Heart left ventricle (tissue), 16 donors: ENCODE measurements at regions not wholly inside any gene's neighbourhood (a gene's known extent, or its start where the extent isn't known, plus 50 kb on each side); places are given as distances from the start of the nearest gene placed in this dataset.

Source experiments
- ATAC-seq, 4 donors: fragments of 200-7000 bp; cut with Tn5 transposase; one replicate each; pipeline ENCODE4 v1.9.1; 2020 to 2022; ENCODE audit warnings: moderate library complexity in 4 of 4, mild to moderate bottlenecking in 3 of 4, moderate number of reproducible peaks in 1 of 4
- DNase-seq, 5 donors: peaks; one replicate each; pipeline ENCODE4 v3.0.0-alpha.2; 2020
- H3K27ac ChIP-seq, 12 donors: fragments of 200-600 bp; sonication (generic) in 4 of 12; one replicate each; pipeline versions ENCODE4 v1.5.0 to v1.8.0; 2016 to 2022; ENCODE audit warnings: mild to moderate bottlenecking in 2 of 12
- H3K27me3 ChIP-seq, 9 donors: fragments of 200-600 bp; sonication (generic) in 2 of 9; one replicate each; pipeline versions ENCODE4 v1.5.1 to v1.8.0; 2016 to 2022; ENCODE audit warnings: mild to moderate bottlenecking in 3 of 9
- H3K36me3 ChIP-seq, 9 donors: fragments of 200-600 bp; sonication (generic) in 2 of 9; one replicate each; pipeline versions ENCODE4 v1.5.0 to v1.8.0; 2018 to 2022; ENCODE audit warnings: mild to moderate bottlenecking in 2 of 9
- H3K4me1 ChIP-seq, 12 donors: fragments of 200-600 bp; sonication (generic) in 4 of 12; one replicate each; pipeline versions ENCODE4 v1.5.0 to v1.8.0; 2016 to 2022; ENCODE audit warnings: mild to moderate bottlenecking in 3 of 12
- H3K4me3 ChIP-seq, 12 donors: fragments of 200-600 bp; sonication (generic) in 4 of 12; one replicate each; pipeline versions ENCODE4 v1.5.0 to v1.8.0; 2017 to 2022; ENCODE audit warnings: mild to moderate bottlenecking in 9 of 12, moderate library complexity in 4 of 12
- H3K9me3 ChIP-seq, 12 donors: fragments of 200-600 bp; sonication (generic) in 4 of 12; one replicate each; pipeline versions ENCODE4 v1.5.0 to v1.8.0; 2016 to 2022; ENCODE audit warnings: mild to moderate bottlenecking in 1 of 12
- POLR2A ChIP-seq, 2 donors: fragments of 450-650 bp; IDR thresholded peaks; one replicate each; pipeline ENCODE4 v1.6.1; 2017; ENCODE audit warnings: antibody characterized with exemption in 2 of 2, mild to moderate bottlenecking in 2 of 2, moderate library complexity in 2 of 2
- WGBS, 4 donors: extraction: QIAGEN DNeasy Blood & Tissue Kit in 2 of 4; methylation state at CpG; one replicate each; pipeline versions ENCODE4 v1.1.5 to v1.1.7; 2013 to 2018; 5-methylcytosine and 5-hydroxymethylcytosine counted together
- intact Hi-C, 10 donors: fragments of 100-400 bp; cut with DNase I; formaldehyde crosslinking; loops; one replicate each; pipeline versions ENCODE4 v1.11.1 to v1.14.2; 2022
- TF ChIP-seq, protein P1 (sequence below), 12 donors: fragments of 200-600 bp; sonication (generic) in 4 of 12; IDR thresholded peaks; one replicate each; pipeline versions ENCODE4 v1.5.0 to v1.8.0; 2018 to 2022; ENCODE audit warnings: antibody characterized with exemption in 12 of 12, mild to moderate bottlenecking in 5 of 12
- donor health status: ischemic (EF 13 %, LVEDD 7.1; RV severe dilation, severe dysfunction).
- donor health status: healthy with polysubstance abuse.
- donor health status: DM: no; HTN: yes; CAD: no.
- donor health status: DM: no; HTN: no; CAD: no.
- donor health status: ischemic (EF 25% LVEDD 6.9; RV normal size, moderate dysfunction).
- donor health status: ischemic (EF 25% LVEDD 5.7; RV mildly dilated, moderate dysfunction).
- donor health status: healthy.
- donor health status: DM: yes; HTN: yes; CAD: no.
- donor health status: ischemic (EF 35%, LVEDD 5.7; RV mildly dilated, moderate dysfunction).
- donor health status: nonischemic (EF 11% LVEDD 7.7; RV severe dilation, severe dysfunction).
- donor health status: DM: yes; HTN: yes; CAD: no.
- donor health status: PGD.
- donor health status: ischemic (EF 29% LVEDD 5.4; RV normal size, mild dysfunction).
- donor health status: nonischemic (EF 23%, LVEDD 6.1; RV moderate dilation, normal function).

DNA sequence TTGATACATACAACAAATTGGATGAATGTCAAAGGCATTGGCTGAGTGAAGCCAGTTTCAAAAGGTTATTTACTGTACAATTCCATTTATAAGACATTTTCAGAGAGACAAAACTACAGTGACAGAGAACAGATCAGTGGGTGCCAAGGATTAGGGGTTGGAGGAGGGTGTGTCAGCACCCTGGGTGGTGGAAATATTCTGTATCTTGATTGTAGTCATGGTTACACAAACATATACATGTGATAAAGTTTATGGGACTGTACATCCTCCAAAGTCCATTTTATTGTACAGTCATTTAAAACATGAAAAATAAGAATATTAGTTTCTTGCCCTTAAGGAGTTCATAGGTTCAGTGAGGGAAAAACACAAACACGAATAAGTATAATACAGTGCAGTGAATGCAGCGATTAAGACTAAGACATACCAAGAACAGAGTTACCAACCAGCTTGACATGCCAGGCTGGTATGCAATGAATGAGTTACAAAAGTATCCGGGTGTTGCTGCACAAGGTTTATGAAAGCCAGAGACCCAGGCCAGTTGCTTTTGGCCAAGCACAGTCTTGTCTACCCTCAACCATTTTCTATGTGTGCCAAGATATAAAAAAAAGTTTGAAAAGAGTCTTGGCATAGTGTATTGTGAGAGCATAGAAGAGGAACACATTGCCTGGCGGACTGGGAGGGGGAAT is 123.6 kb downstream of the MSL3 start:
- no peaks in the 10 kb centered on the region for H3K4me1 ChIP-seq
- WGBS, 4 donors: 56 to 80% (median 69%) methylated on average over 4 of the region's 4 CpGs
- intact Hi-C loops: no loop called here
- ATAC-seq (no peak), DNase-seq (no peak)
- TF ChIP-seq POLR2A (IDR thresholded peaks at IDR 0.05): no peak
- TF ChIP-seq, protein P1, sequence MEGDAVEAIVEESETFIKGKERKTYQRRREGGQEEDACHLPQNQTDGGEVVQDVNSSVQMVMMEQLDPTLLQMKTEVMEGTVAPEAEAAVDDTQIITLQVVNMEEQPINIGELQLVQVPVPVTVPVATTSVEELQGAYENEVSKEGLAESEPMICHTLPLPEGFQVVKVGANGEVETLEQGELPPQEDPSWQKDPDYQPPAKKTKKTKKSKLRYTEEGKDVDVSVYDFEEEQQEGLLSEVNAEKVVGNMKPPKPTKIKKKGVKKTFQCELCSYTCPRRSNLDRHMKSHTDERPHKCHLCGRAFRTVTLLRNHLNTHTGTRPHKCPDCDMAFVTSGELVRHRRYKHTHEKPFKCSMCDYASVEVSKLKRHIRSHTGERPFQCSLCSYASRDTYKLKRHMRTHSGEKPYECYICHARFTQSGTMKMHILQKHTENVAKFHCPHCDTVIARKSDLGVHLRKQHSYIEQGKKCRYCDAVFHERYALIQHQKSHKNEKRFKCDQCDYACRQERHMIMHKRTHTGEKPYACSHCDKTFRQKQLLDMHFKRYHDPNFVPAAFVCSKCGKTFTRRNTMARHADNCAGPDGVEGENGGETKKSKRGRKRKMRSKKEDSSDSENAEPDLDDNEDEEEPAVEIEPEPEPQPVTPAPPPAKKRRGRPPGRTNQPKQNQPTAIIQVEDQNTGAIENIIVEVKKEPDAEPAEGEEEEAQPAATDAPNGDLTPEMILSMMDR (IDR thresholded peaks at IDR 0.05): no peak
- no peaks in the 10 kb centered on the region for H3K9me3 ChIP-seq
- no peak overlapping the region for H3K4me3 ChIP-seq
- no peaks in the 10 kb centered on the region for H3K27me3 ChIP-seq
- no peaks in the 10 kb centered on the region for H3K36me3 ChIP-seq
- H3K27ac ChIP-seq: no peak overlapping the region

GRCh38 chrX:11886745-11887144 is 128.7 kb downstream of the MSL3 start:
- intact Hi-C loops: no loop called here
- no peak for TF ChIP-seq POLR2A (IDR thresholded peaks at IDR 0.05)
- TF ChIP-seq, protein P1 (IDR thresholded peaks at IDR 0.05): no peak
- H3K27ac ChIP-seq: no peak overlapping the region
- no peaks in the 10 kb centered on the region for H3K27me3 ChIP-seq
- DNase-seq: no peak
- H3K36me3 ChIP-seq: no peaks in the 10 kb centered on the region
- no peak for ATAC-seq
- H3K9me3 ChIP-seq: peaks cover 0 to 10% (median 0%) of the 10 kb centered on the region in 12 donors
- no peak overlapping the region for H3K4me3 ChIP-seq
- WGBS, 4 donors: 44 to 73% (median 61%) methylated on average over 1 of the region's 1 CpG
- H3K4me1 ChIP-seq: no peaks in the 10 kb centered on the region

- no peak for ATAC-seq
- no peak for DNase-seq
- 33 to 67% (median 47%) methylated on average over 2 of the region's 2 CpGs for WGBS, 4 donors
- H3K27ac ChIP-seq: no peak overlapping the region
- H3K4me1 ChIP-seq: no peaks in the 10 kb centered on the region
- H3K36me3 ChIP-seq: no peaks in the 10 kb centered on the region
- H3K9me3 ChIP-seq: peaks cover 0 to 10% (median 0%) of the 10 kb centered on the region in 12 donors
- no peak overlapping the region for H3K4me3 ChIP-seq
- intact Hi-C loops: no loop called here
- no peak for TF ChIP-seq POLR2A (IDR thresholded peaks at IDR 0.05)
- TF ChIP-seq, protein P1 (IDR thresholded peaks at IDR 0.05): no peak
- no peaks in the 10 kb centered on the region for H3K27me3 ChIP-seq
These were observed 129.1 kb downstream of the MSL3 start for GRCh38 chrX:11887175-11887574.

DNA sequence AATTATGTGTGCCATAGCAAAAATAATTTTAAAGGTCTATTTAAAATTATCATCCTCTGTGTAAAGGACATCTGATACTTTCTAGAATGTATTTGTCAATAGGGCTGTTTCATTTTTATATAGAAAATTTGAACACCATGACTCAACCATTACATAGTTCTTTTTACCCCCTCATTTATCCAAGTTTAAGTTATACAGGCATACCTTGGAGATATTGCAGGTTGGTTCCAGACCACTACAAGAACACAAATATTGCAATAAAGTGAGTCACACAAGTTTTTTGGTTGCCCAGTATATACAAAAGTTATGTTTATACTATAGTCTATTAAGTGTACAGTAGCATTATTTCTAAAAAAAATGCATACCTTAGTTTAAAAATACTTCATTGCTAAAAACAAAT is 130.4 kb downstream of the MSL3 start:
- TF ChIP-seq, protein P1 (IDR thresholded peaks at IDR 0.05): no peak
- TF ChIP-seq POLR2A (IDR thresholded peaks at IDR 0.05): no peak
- no peaks in the 10 kb centered on the region for H3K27me3 ChIP-seq
- H3K9me3 ChIP-seq: peaks cover 0 to 10% (median 0%) of the 10 kb centered on the region in 12 donors
- intact Hi-C loops: no loop called here
- ATAC-seq (no peak), DNase-seq (no peak)
- no peaks in the 10 kb centered on the region for H3K4me1 ChIP-seq
- no peaks in the 10 kb centered on the region for H3K36me3 ChIP-seq
- H3K4me3 ChIP-seq: no peak overlapping the region
- no peak overlapping the region for H3K27ac ChIP-seq
